ENCODE measurements at regions not wholly inside any gene's neighbourhood (a gene's known extent, or its start where the extent isn't known, plus 50 kb on each side); places are given as distances from the start of the nearest gene placed in this dataset.

GRCh38 chr5:8805653-8806052, 740.2 kb downstream of the SEMA5A start:
- TF ChIP-seq MEF2A (IDR thresholded peaks at IDR 0.05; ENCODE audit: insufficient read depth, low read depth, low read length): no peak
- no peak for TF ChIP-seq YY1 (IDR thresholded peaks at IDR 0.05; ENCODE audit: low read depth, low read length)
- no peak for TF ChIP-seq EP300 (IDR thresholded peaks at IDR 0.05; ENCODE audit: borderline replicate concordance in 1 of 2, control insufficient read depth in 1 of 2, low read depth in 2 of 2, low read length in 2 of 2)
- TF ChIP-seq CTCF (IDR thresholded peaks at IDR 0.05 in 2 of 3, conservative IDR thresholded peaks at IDR 0.05 in 1 of 3; ENCODE audit: control insufficient read depth in 2 of 3, extremely low read depth in 1 of 3, insufficient read depth in 1 of 3, low read depth in 3 of 3, low read length in 3 of 3): no peak
- TF ChIP-seq POLR2AphosphoS5 (IDR thresholded peaks at IDR 0.05; ENCODE audit: low read length): no peak
- no peak for TF ChIP-seq JUNB (IDR thresholded peaks at IDR 0.05)
- no peak for TF ChIP-seq NR2C1 (IDR thresholded peaks at IDR 0.05)
- no peak for TF ChIP-seq POLR2A (IDR thresholded peaks at IDR 0.05; ENCODE audit: low read depth, low read length)
- TF ChIP-seq SIN3A (IDR thresholded peaks at IDR 0.05; ENCODE audit: low read depth, low read length): no peak
- no peak for TF ChIP-seq ZNF274 (IDR thresholded peaks at IDR 0.05; ENCODE audit: insufficient read depth, insufficient read length)

Data from GM12878 (cell line).